Osteocyte (in vitro differentiated cells): ENCODE measurements at regions not wholly inside any gene's neighbourhood (a gene's known extent, or its start where the extent isn't known, plus 50 kb on each side); places are given as distances from the start of the nearest gene placed in this dataset.

Experiments
- DNase-seq: peaks from one replicate; pipeline ENCODE4 v3.0.0; 2021; ENCODE audit warnings: mixed read lengths; ENCODE audit not compliant: unreplicated experiment; ENCODE audit errors: extremely low spot score
- H3K27ac Mint-ChIP-seq: one replicate; pipeline ENCODE4 v1.8.0; 2021; ENCODE audit warnings: mild to moderate bottlenecking, mixed read lengths; ENCODE audit not compliant: unreplicated experiment
- H3K27me3 Mint-ChIP-seq: one replicate; pipeline ENCODE4 v1.8.0; 2021; ENCODE audit warnings: mixed read lengths; ENCODE audit not compliant: unreplicated experiment
- H3K36me3 Mint-ChIP-seq: one replicate; pipeline ENCODE4 v1.8.0; 2021; ENCODE audit warnings: mixed read lengths; ENCODE audit not compliant: unreplicated experiment
- H3K4me1 Mint-ChIP-seq: one replicate; pipeline ENCODE4 v1.8.0; 2021; ENCODE audit warnings: mixed read lengths; ENCODE audit not compliant: unreplicated experiment
- H3K4me3 Mint-ChIP-seq: one replicate; pipeline ENCODE4 v1.8.0; 2021; ENCODE audit warnings: mild to moderate bottlenecking, moderate library complexity, mixed read lengths; ENCODE audit not compliant: unreplicated experiment
- H3K9me3 Mint-ChIP-seq: one replicate; pipeline ENCODE4 v1.8.0; 2021; ENCODE audit warnings: mixed read lengths; ENCODE audit not compliant: unreplicated experiment
- CTCF ChIP-seq: fragments of 200-600 bp; sonication (generic); IDR thresholded peaks from 2 replicates; pipeline ENCODE4 v1.5.0; 2021; ENCODE audit warnings: antibody characterized with exemption, mild to moderate bottlenecking, moderate library complexity

- Mint-ChIP-seq H3K9me3 (no peaks in the 10 kb centered on the region), H3K27ac (no peak overlapping the region), H3K4me3 (no peak overlapping the region), H3K27me3 (no peaks in the 10 kb centered on the region), H3K36me3 (peaks cover 10% of the 10 kb centered on the region), H3K4me1 (peaks cover 16% of the 10 kb centered on the region)
- no peak for DNase-seq
- no peak for TF ChIP-seq CTCF
Measured at GRCh38 chr12:124492879-124493808, 74.3 kb downstream of the NCOR2 start.

- peaks cover 12% of the 10 kb centered on the region for H3K36me3 Mint-ChIP-seq
- TF ChIP-seq CTCF = no peak
- H3K27ac Mint-ChIP-seq = no peak overlapping the region
- no peak for DNase-seq
- no peaks in the 10 kb centered on the region for H3K9me3 Mint-ChIP-seq
- H3K4me3 Mint-ChIP-seq = no peak overlapping the region
- H3K4me1 Mint-ChIP-seq = peaks cover 16% of the 10 kb centered on the region
- H3K27me3 Mint-ChIP-seq = no peaks in the 10 kb centered on the region
Measured at GRCh38 chr12:124491856-124492420, 75.5 kb downstream of the NCOR2 start.

GRCh38 chr12:124491310-124491709 is 76.1 kb downstream of the NCOR2 start:
- no peak for DNase-seq
- no peak overlapping the region for H3K27ac Mint-ChIP-seq
- H3K4me3 Mint-ChIP-seq = no peak overlapping the region
- no peaks in the 10 kb centered on the region for H3K9me3 Mint-ChIP-seq
- peaks cover 12% of the 10 kb centered on the region for H3K36me3 Mint-ChIP-seq
- H3K4me1 Mint-ChIP-seq = peaks cover 13% of the 10 kb centered on the region
- no peaks in the 10 kb centered on the region for H3K27me3 Mint-ChIP-seq
- no peak for TF ChIP-seq CTCF

- Mint-ChIP-seq H3K27me3 (no peaks in the 10 kb centered on the region), H3K27ac (no peak overlapping the region), H3K9me3 (no peaks in the 10 kb centered on the region), H3K4me3 (no peak overlapping the region), H3K4me1 (peaks cover 13% of the 10 kb centered on the region), H3K36me3 (peaks cover 12% of the 10 kb centered on the region)
- DNase-seq = no peak
- no peak for TF ChIP-seq CTCF
Measured at GRCh38 chr12:124490584-124491305, 76.7 kb downstream of the NCOR2 start.
